HG02798 (cell line): ENCODE measurements at regions not wholly inside any gene's neighbourhood (a gene's known extent, or its start where the extent isn't known, plus 50 kb on each side); places are given as distances from the start of the nearest gene placed in this dataset.
"Not testable (repeated sequence)": the region's sequence is repeated elsewhere in the genome, so short reads cannot be mapped to it uniquely, and the experiment has no call there.

Experiments used
- ATAC-seq: cut with Tn5 transposase; IDR thresholded peaks from one replicate; pipeline ENCODE4 v1.9.1; 2021; ENCODE audit warnings: mild to moderate bottlenecking; ENCODE audit not compliant: unreplicated experiment, poor library complexity

DNA sequence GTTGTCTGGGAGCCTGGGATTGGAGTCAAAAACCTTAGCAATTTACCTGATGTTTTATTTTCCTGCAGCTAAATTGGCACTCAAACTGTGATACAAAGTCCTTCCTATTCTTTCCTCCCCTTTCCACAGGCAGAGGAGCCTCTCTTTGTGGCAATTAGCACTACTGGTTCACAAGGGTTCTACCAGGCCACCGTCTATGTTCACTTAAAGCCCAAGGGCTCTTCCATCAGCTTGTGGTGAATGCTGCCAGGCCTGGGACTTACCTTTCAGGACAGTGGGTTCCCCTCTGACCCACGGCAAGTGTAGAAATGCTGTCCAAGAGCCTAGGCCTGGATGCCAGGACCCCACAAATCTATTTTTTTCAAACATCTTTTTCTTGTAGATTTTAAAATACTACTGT, 251.9 kb upstream of the B3GALT2 start:
- ATAC-seq: peak; percentile 6

DNA sequence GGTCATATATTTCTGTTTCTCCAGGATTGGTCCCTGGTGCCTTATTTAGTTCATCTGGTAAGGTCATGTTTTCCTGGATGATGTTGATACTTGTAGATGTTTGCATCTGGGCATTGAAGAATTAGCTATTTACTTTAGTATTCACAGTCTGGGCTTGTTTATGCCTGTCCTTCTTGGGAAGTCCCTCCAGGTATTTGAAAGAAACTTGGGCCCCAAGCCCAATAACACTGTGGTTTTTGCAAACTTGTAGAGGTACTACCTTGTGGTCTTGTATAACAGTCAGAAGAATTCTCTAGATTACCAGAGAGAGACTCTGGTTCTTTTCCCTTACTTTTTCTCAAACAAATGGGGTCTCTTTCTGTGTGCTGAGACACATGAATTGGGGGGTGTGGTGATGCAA, 251.4 kb upstream of the B3GALT2 start:
- peak; percentile 93 for ATAC-seq

DNA sequence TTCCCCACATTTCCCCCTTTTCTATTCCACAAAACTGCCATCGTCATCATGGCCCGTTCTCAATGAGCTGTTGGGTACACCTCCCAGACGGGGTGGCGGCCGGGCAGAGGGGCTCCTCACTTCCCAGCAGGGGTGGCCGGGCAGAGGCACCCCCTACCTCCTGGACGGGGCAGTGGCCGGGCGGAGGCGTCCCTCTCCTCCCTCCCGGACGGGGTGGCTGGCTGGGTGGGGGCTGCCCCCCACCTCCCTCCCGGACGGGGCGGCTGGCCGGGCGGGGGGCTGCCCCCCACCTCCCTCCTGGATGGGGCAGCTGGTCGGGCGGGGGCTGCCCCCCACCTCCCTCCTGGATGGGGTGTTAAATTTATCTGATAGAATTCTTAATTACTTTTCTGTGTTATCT, 250.9 kb upstream of the B3GALT2 start:
- ATAC-seq: not testable (repeated sequence)

DNA sequence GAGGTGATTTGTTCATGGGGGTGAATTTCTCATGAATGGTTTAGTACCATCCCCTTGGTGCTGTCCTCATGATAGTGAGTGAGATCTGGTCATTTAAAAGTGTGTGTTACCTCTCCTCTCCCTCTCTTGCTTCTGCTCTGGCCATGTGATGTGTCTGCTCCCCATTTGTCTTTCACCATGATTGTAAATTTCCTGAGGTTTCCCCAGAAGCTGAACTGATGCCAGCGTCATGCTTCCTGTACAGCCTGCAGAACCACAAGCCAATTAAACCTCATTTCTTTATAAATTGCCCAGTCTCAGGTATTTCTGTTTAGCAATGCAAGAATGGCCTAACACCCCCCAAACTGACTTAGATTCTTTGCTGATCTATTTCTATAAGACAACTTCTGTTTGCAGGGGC, 249.4 kb upstream of the B3GALT2 start:
- no peak for ATAC-seq

DNA sequence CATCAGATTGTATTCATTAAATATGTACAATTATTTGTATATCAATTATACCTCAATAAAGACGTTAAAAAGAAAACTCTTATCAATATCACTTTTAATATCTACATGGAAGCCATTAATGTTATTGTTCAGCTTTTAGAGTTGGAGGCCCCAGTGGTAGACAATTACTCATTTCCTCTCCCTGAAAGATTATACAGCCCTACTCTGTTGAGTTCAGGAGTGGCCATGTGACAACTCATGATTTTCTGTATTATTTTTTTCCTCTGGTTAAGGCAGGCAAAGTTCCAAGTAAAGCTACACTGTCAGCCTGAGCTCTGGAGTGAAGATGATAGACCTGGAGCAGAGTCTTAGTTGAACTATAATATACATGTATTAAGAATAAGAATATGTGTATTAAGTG, 247.9 kb upstream of the B3GALT2 start:
- no peak for ATAC-seq

DNA sequence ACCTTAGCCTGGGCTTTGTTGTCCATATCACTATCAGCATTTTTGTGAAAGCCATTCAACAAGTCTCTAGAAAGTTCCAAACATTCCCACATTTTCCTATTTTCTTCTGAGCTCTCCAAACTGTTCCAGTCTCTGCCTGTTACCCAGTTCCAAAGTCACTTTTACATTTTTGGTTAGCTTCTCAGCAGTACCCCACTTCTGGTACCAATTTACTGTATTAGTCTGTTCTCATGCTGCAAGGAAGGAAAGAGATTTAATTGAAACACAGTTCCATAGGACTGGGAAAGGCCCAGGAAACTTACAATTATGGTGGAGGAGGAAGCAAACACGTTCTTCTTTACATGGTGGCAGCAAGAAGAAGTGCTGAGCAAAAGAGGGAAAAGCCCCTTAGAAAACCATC, 247.2 kb upstream of the B3GALT2 start:
- ATAC-seq: no peak

DNA sequence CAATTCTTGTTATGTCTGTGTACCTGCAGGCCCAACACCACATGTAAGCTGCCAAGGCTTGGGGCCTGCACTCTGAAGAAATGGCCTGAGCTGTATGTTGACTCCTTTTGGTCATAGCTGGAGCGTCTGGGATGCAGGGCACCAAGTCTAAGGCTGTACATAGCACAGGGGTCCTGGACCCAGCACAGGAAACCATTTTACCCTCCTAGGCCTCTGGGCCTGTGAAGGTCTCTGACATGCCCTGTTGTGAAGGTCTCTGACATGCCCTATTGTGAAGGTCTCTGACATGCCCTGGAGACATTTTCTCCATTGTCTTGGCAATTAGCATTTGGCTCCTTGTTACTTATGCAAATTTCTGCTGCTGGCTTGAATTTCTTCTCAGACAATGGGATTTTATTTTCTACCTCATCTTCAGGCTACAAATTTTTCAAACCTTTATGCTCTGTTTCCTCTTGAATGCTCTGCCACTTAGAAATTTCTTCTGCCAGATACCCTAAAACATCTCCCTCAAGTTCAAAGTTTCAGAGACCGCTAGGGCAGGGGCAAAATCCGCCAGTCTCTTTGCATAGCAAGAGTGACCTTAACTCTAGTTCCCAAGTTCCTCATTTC, 246.7 kb upstream of the B3GALT2 start:
- ATAC-seq: no peak

DNA sequence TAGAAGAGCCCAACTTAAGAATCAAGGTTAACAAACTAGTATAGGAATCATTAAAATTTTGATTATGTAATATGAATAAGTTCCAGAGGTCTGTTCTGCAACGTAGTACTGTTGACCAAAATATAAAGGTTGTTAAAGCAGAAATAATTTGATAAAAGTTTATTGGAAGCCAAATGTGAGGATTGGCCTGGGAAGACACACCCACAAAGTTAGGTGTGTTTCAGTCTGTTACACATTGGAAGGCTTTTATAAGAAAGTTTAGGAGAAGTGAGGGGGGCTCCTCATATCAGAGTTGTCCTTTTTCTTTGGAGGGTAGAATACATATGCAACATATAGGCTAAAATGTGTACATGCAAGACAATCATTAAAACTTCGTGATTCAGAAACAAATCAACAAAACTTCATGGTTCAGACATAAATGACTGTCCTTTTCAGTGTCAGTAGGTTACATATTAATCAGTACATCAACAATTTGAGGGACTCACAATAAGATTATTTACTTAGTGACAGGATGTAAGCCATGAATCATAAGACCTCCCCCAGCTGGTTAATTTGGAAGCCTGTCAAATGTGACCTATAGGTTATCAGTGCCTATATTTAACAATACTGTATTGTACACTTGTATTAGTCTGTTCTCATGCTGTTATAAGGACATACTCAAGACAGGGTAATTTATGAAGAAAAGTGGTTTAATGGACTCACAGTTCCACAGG, 245.0 kb upstream of the B3GALT2 start:
- ATAC-seq: no peak

DNA sequence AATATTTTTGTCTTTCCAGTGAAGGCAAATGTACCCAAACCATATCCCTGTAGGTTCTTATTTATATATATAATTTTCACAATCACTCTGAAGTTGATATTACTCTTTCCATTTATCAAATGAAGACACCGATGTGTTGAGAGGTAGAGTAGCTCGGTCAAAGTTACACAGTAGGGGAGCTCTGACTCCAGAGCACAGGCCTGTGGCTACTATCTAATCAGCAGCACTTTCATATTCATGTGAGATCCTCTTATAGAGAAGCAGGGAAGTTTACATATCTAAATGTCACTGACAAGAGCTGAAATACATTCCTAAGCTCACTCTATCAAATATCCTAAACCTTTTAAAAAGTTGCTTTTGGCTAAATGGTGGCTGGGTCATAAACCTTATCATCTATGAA, 241.1 kb upstream of the B3GALT2 start:
- ATAC-seq: no peak

DNA sequence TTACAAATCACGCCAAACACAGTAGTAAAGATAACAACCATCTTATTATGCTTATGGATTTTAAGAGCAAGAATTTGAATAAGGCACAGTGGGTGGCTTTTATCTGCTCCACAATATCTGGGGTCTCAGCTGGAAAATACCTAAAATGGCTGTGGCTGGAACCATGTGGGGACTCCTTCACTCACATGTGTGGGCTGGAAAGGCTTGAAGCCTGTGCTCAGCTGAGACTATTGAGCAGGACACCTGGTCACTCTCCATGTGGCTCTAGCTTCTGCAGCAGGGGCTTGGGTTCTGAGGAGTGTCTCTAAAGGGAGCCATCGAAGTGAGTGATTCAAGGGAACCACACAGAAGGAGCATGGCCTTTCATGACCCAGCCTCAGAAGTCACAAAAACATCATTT, 239.6 kb upstream of the B3GALT2 start:
- no peak for ATAC-seq

DNA sequence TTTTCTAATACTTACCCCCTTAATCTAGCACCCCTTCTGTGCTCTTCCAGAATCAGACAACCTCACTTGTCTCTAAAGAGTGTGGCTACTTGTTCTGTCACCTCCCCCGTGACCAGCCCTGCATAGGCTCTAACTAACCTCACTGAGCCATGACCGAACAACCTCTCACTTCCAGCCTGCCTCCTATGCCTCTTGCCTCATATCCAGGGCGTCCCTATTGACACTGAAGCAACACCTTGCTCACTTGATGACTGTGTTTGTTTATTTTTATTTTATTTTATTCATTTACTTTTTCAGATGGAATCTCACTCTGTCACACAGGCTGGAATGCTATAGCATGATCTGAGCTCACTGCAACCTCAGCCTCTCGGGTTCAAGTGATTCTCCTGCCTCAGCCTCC, 235.1 kb upstream of the B3GALT2 start:
- ATAC-seq: no peak

DNA sequence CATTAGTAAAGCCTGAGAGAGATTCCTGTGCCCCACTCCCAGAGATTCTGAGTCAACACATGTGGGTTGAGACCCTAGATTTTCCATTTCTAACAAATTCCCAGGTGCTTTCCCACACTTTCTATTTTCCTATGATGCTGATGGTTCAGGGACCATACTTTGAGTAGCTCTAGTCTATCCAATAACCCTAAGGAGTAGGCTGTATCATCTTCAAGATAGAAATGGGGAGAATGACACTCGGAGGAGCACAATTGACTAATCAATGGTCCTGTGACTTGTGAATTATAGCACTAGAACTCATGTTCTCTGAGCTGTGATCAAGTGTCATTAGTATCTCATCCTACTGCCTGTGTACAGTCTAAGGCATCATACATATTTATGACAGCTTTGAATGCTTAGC, 232.9 kb upstream of the B3GALT2 start:
- ATAC-seq: no peak

DNA sequence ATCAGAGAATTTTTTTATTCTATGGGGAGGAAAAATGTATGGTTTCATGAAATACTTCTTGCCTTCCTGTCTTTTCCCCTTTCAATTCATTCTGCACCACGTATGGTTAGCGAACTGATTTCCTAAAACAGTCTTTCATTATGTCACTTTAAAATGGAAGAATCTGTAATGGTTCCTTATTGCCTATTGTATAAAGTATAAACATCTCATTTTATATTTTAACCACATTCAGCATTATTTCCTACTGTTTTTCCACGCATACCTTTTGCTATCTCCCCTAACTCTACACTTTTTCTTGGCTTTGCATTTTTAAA, 232.3 kb upstream of the B3GALT2 start:
- no peak for ATAC-seq

DNA sequence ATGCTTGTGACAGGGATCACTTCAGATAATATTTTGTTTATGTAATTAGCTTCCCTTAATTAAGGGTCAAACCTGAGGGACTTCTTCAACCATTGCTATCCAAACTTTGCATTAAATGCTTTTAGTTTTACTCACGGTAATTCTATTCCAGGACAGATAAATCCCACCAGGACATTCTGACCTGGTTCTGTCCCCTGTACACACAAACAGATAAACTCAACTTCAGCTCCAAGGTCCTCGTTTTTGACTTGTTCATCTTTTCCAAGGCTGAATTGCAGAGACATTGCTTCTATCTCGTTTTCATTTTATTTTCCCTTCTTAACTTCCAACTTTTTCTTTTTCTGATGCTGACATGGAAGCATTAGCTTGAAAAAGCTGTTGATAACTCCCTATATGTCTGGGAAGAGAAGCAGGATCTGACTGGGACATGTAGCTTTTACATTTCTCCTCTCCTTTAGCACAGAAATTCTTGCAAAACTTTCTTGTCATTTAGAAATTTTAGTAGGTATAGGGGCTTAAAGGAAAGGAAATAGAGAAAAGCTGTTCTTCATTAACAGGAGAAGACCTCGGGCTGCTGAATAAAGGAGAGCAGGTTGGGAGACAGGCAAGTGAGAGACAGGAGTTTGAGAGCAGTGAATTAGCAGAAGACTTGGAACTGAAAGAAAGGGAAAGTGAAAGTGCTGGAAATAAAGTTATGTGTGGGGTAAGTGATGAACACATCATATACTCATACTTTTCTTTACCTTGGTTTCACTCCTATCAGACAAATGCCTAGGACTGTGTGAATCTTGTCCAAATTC, 231.7 kb upstream of the B3GALT2 start:
- peak; percentile 40 for ATAC-seq

DNA sequence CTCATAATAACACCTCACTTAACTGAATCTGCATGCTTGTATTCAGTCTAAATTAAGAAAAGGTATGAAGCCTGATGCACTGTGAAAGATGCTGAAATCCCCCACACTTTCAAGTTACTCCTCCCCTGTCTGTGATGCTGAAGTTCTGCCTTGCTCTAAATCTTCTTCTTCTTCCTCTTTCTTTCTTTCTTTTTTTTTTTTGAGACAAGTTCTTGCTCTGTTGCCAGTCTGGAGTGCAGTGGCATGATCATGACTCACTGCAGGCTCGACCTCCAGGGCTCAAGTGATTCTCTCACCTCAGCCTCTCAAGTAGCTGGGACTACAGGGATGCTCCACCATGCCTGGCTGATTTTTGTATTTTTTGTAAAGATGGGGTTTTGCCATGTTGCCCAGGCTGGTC, 231.0 kb upstream of the B3GALT2 start:
- ATAC-seq: no peak

DNA sequence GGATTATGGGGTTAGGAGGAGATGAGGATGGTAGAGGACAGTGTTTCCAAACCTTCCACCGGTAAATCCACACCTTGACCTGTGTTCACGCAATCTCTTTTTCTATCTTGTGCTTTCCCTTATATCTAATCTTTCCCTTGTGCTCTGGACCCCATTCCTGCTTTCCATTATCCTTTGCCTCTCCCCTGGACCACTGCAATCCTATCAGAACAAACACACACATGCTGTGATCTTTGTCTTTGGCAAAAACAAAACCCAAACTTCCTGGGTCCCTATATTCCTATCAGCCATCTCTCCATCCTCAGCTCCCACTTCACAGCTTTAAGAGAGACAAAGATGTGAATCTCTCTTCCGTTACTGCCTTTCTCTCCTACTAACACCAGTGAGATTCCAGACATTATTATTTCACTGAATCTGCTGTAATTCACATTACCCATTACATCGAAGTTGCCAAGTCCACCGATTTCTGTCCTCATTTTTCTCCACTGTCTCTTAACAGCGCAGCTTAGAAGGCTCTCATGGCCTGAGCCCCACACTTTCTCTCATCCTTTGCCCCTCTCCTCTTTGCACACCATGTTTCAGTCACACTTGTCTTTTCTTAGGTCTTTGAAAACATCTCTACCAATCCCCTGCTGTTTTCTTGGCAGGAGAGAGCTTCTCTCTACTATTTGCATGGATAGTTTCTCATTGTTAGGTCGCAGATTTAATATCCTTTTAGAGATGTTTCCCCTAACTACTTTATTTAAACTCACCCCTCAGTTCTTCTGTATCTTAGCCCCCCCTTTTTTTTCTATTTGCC, 230.0 kb upstream of the B3GALT2 start:
- ATAC-seq: no peak

DNA sequence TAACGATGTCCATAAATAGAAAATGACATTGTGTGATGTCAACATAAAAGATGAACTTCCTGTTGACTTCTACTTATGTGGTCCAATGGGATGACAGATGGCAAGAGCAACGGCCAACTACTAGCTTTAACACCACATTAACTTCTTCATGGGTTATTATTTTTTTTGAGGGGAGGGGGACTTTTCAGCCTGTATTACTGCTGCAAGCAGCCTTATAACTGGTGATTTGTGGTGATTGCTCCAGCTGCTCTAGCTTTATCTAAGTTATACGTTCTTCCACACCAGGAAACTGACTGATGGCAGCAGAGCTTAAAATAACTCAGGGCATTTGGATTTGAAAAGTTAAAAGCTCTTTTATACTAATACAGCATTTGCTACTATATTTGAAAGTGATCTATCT, 228.8 kb upstream of the B3GALT2 start:
- no peak for ATAC-seq

DNA sequence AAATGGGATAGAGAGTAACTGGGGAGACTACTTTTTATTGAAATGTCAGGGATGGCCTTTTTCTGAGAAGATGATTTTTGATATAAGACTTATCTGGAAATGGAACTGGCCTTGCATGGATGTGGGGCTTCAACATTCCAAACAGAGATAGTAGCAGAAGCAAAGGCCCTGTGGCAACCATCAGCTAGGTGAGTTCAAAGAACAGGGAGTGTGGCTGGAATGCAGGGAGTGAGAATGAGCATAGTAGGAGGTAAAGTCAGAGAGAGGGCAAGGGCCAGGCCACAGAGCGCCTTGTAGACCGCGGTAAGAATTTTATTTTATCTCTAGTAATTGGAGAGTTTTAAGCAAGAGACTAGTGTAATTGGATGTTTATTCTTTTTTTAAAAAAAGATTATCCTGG, 227.0 kb upstream of the B3GALT2 start:
- no peak for ATAC-seq

DNA sequence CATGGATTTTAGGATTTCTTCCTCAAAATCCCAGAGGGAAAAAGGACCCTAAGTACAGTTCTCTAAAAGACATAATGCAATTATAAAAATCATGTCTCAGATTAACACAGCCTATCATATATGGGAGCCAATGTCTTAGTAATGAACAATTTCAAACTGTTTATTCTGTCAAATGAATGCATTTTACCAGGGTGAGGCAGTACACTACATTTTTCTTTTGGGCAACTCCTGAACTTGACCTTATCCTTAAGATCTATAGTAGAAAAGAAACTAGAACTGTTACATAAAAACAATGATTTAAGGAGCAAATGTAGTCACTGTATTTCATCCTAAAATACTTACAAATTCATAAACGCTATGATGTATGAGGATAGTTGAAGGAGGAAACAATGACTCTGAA, 226.3 kb upstream of the B3GALT2 start:
- ATAC-seq: no peak

DNA sequence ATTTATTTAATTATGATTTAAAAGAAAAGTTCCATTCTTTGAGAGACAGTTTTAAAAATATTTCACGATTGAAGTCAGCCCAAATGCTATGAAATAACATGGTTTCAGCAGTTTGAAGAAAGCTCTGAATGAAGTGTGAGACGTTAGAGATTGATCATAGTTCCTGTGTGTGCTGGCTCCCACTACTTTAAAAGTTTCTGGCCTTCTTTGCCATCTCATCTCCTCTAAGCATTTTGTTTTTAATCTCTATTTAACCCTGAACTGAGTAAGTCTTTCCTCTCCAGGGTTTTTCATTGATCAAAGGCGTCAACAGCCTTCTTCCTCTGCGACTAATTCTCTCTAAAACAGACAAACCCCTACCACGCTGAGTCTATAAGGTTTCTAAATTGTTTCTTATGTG, 225.3 kb upstream of the B3GALT2 start:
- ATAC-seq: no peak

DNA sequence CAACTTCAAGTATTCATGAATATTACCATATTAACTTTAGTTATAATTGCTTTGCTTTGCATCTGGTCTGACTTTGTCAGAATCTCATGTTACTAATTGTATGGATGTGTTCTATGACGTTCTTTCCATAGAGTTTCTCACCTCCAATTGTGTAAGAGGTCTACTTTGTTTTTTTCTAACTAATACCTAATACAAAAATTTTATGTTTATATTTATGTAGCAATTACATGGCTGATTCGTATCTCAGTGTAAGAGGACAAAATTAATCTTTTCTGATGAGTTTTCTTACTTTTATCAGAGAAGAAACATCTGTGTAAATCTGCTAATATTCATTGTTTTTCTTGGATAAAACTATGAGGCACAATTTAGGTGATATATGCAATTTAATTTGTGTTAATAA, 224.8 kb upstream of the B3GALT2 start:
- ATAC-seq: no peak
